BE2C (cell line): ENCODE measurements at regions not wholly inside any gene's neighbourhood (a gene's known extent, or its start where the extent isn't known, plus 50 kb on each side); places are given as distances from the start of the nearest gene placed in this dataset.

Experiments used
- DNase-seq: peaks from one replicate; pipeline ENCODE4 v3.0.0-alpha.2; 2020
- H3K27me3 ChIP-seq: fragments of 250-450 bp; sonication (Bioruptor Pico); 2 replicates; pipeline ENCODE4 v1.5.1; 2020; ENCODE audit warnings: mild to moderate bottlenecking
- H3K36me3 ChIP-seq: fragments of 250-450 bp; sonication (Bioruptor Pico); 2 replicates; pipeline ENCODE4 v1.5.1; 2020; ENCODE audit warnings: mild to moderate bottlenecking
- H3K4me1 ChIP-seq: fragments of 250-450 bp; sonication (Bioruptor Pico); 2 replicates; pipeline ENCODE4 v1.5.1; 2020
- H3K4me3 ChIP-seq: 2 replicates; pipeline ENCODE4 v1.5.1; 2011; ENCODE audit warnings: low read depth, low read length
- H3K9me3 ChIP-seq: fragments of 250-450 bp; sonication (Bioruptor Pico); 2 replicates; pipeline ENCODE4 v1.5.1; 2020
- TF ChIP-seq, protein P1 (sequence below): IDR thresholded peaks from 2 replicates; pipeline ENCODE4 v1.5.1; 2012; ENCODE audit warnings: mild to moderate bottlenecking, low read depth, low read length

DNA sequence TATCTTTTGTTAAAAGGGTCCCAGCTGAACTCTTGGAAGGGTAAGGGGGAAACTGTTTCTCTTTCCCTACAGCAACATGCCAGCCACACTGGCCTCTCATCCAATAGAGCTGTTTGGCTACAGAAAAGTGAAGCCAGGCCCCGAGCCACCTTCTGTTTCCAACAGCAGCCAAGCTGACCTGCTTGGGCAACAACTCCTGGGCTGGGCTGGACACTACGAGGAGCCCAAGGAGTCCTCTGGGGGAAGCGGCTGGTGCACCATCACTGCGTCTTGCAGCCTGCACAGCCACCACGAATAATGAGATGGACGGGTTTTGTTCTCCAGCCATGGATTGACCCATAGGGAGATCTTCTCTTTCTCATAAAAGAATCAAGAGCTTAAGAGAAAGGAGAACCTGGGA, 624.9 kb downstream of the NPHP4 start:
- H3K9me3 ChIP-seq = no peaks in the 10 kb centered on the region
- no peaks in the 10 kb centered on the region for H3K36me3 ChIP-seq
- H3K4me3 ChIP-seq = no peak overlapping the region
- H3K27me3 ChIP-seq = no peaks in the 10 kb centered on the region
- H3K4me1 ChIP-seq = no peaks in the 10 kb centered on the region
- DNase-seq = no peak
- TF ChIP-seq, protein P1, sequence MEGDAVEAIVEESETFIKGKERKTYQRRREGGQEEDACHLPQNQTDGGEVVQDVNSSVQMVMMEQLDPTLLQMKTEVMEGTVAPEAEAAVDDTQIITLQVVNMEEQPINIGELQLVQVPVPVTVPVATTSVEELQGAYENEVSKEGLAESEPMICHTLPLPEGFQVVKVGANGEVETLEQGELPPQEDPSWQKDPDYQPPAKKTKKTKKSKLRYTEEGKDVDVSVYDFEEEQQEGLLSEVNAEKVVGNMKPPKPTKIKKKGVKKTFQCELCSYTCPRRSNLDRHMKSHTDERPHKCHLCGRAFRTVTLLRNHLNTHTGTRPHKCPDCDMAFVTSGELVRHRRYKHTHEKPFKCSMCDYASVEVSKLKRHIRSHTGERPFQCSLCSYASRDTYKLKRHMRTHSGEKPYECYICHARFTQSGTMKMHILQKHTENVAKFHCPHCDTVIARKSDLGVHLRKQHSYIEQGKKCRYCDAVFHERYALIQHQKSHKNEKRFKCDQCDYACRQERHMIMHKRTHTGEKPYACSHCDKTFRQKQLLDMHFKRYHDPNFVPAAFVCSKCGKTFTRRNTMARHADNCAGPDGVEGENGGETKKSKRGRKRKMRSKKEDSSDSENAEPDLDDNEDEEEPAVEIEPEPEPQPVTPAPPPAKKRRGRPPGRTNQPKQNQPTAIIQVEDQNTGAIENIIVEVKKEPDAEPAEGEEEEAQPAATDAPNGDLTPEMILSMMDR = no peak

DNA sequence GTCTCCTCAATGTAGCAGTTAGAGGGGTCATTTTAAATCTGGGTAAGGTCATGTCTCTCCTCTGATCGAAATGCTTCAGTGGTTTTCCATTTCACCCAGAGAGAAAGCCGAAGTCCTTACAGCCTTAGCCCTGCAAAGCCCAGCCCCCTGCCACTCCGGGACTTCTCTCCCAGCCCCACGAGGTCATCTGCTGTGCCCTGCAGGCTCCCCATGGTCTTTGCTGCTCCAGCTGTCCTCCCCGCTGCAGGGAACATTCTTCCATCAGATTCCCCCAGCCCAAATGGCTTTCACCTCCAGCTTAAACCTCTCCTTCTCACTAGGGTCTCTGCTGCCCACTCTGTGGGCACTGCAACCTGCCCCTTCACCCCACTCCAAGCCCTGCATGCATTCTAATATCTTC, 626.5 kb downstream of the NPHP4 start:
- DNase-seq = no peak
- Histone ChIP-seq H3K4me3 (no peak overlapping the region), H3K4me1 (no peaks in the 10 kb centered on the region), H3K36me3 (no peaks in the 10 kb centered on the region), H3K27me3 (no peaks in the 10 kb centered on the region), H3K9me3 (no peaks in the 10 kb centered on the region)
- TF ChIP-seq, protein P1 = no peak

DNA sequence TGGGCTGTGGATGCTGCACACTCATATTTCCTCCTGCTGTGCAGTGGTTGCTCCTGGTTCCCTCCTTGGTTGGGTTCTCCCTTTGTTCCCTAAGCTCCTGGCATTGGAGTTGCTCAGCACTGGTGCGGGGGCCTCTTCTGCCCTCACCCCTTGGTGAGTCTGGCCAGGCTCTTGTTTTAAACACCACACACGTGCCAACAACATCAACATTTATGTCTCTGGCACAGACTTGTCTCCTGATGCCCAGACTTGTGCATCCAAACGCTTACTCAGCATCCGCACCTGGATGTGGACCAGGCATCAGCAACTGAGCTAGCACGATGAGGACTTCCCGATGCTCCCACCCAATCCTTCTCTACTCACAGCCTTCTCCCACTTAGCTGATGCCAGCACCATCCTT, 627.6 kb downstream of the NPHP4 start:
- no peak overlapping the region for H3K4me3 ChIP-seq
- no peaks in the 10 kb centered on the region for H3K36me3 ChIP-seq
- DNase-seq = no peak
- TF ChIP-seq, protein P1 = no peak
- no peaks in the 10 kb centered on the region for H3K4me1 ChIP-seq
- no peaks in the 10 kb centered on the region for H3K27me3 ChIP-seq
- no peaks in the 10 kb centered on the region for H3K9me3 ChIP-seq

DNA sequence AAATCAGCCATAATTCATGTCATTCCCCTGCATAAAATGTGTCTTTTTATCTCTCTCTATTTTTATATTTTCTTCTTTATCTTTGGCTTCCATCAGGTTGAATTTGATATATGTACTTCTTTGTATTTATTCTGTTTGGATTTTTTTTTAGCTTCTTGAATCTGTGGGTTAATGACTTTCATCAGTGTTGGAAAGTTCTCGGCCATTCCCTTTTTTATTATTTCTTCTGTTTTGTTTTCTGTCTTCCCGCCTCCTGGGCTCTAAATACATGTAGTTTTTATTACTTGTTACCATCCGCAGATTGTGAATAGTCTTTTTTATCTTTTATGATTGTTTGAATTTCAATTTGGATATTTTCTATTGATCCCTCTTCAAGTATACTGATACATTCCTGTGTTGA, 637.5 kb downstream of the NPHP4 start:
- H3K4me3 ChIP-seq = no peak overlapping the region
- H3K4me1 ChIP-seq = no peaks in the 10 kb centered on the region
- no peaks in the 10 kb centered on the region for H3K9me3 ChIP-seq
- no peaks in the 10 kb centered on the region for H3K36me3 ChIP-seq
- TF ChIP-seq, protein P1 = no peak
- H3K27me3 ChIP-seq = no peaks in the 10 kb centered on the region
- DNase-seq = no peak

DNA sequence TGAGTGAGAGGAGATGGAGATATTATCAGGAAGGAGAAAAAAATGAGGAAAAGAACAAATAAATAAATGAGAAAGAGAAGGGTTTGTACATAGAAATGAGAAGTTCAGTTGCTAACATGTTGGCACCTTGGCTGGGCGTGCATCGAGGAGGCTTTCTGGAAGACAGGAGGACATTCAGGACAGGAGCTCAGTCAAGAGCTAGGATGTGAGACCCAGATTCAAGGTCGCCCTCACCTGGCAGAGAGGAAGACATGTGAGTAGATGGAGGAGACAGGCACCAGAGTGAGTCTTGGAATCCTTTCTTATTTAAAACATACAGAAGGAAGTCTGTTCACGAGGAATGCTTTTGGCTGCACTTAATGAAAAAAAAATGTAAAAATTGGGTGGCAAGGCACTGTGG, 640.9 kb downstream of the NPHP4 start:
- Histone ChIP-seq H3K9me3 (no peaks in the 10 kb centered on the region), H3K4me1 (no peaks in the 10 kb centered on the region), H3K36me3 (no peaks in the 10 kb centered on the region), H3K27me3 (no peaks in the 10 kb centered on the region), H3K4me3 (no peak overlapping the region)
- no peak for DNase-seq
- TF ChIP-seq, protein P1 = no peak

DNA sequence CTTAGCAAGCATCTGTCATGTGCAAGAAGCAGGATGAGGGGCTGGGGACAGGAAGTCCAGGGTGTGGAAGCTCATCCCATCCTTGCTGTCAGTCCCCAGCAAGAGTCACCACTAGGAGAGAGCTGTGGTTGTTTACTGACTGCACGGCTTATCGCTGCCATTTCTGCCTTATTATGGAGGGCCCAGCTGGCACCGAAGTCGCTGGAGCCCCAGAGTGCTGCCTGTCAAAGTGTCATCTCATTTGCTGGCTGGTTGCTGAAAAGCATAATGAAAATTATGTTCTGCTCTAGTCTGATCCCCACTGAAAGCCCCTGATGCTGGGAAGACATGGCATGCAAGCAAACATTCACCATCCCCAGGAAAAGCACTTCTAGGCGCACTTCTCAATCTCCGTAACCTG, 642.7 kb downstream of the NPHP4 start:
- Histone ChIP-seq H3K27me3 (no peaks in the 10 kb centered on the region), H3K36me3 (no peaks in the 10 kb centered on the region), H3K9me3 (no peaks in the 10 kb centered on the region), H3K4me3 (no peak overlapping the region), H3K4me1 (no peaks in the 10 kb centered on the region)
- TF ChIP-seq, protein P1 = no peak
- no peak for DNase-seq
